SU-DHL-6 (cell line): ENCODE measurements at regions not wholly inside any gene's neighbourhood (a gene's known extent, or its start where the extent isn't known, plus 50 kb on each side); places are given as distances from the start of the nearest gene placed in this dataset.

Experiments used
- CTCF ChIP-seq: fragments of 200-600 bp; sonication (generic); IDR thresholded peaks from one replicate; pipeline ENCODE4 v1.5.1; 2017; ENCODE audit warnings: antibody characterized with exemption, mild to moderate bottlenecking, low read length, moderate library complexity; ENCODE audit not compliant: insufficient read depth, poor library complexity, severe bottlenecking
- EZH2phosphoT487 ChIP-seq: fragments of 200-600 bp; sonication (generic), shearing (Covaris generic); conservative IDR thresholded peaks from 2 replicates; pipeline ENCODE4 v1.6.1; 2018; ENCODE audit warnings: mild to moderate bottlenecking, antibody characterized with exemption, low read length, moderate library complexity, mixed read lengths

DNA sequence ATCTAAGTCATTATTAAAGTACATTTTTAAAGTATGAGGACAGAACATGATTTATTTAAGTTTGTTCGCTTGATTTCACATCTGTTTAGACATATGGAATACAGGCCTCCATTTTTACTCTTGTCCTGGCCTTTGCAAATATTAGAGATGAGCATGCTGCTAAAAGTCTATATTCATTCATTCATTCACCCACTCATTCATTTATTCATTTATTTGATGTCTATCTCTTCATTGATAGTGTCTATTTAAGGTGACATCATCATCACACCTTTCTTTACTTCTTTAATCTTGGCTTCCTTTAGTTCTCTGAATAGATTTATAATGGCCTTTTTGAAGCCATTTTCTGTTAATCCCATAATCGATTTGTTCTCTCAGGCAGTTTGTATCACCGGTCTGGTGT lies 68.0 kb downstream of the THNSL1 start:
- TF ChIP-seq CTCF (no peak), EZH2phosphoT487 (no peak)
